ENCODE measurements at regions not wholly inside any gene's neighbourhood (a gene's known extent, or its start where the extent isn't known, plus 50 kb on each side); places are given as distances from the start of the nearest gene placed in this dataset.

GRCh38 chr6:170132561-170132991, 158.3 kb downstream of the DLL1 start:
- ATAC-seq (no peak), DNase-seq (ENCODE audit: low spot score) (no peak)
- peaks cover 3% of the 10 kb centered on the region; the same call in 1 of the 3 replicates for H3K4me1 Mint-ChIP-seq
- Histone ChIP-seq H4K20me1 (replicated peaks; ENCODE audit: insufficient read depth) (no peaks in the 10 kb centered on the region), H3K4me2 (no peak overlapping the region), H3K36me3 (ENCODE audit: insufficient read depth) (no peaks in the 10 kb centered on the region), H3K79me2 (replicated peaks; ENCODE audit: insufficient read depth) (no peaks in the 10 kb centered on the region), H3K4me1 (ENCODE audit: insufficient read depth) (no peaks in the 10 kb centered on the region), H3K9me2 (ENCODE audit: insufficient read depth) (no peaks in the 10 kb centered on the region), H3F3A (replicated peaks; ENCODE audit: low read depth) (no peaks in the 10 kb centered on the region), H3K27ac (ENCODE audit: low read depth) (no peak overlapping the region), H3K27me3 (ENCODE audit: insufficient read depth) (no peaks in the 10 kb centered on the region), H3K4me3 (no peak overlapping the region), H2AFZ (no peak overlapping the region)
- H3K27me3 Mint-ChIP-seq (ENCODE audit: insufficient read depth, low read depth, poor library complexity) = peaks cover 6% of the 10 kb centered on the region
- H3K36me3 Mint-ChIP-seq (ENCODE audit: low read depth) = peaks cover 4% of the 10 kb centered on the region; the same call in 2 of the 3 replicates
- H3K27ac Mint-ChIP-seq = no peak overlapping the region
- H3K4me3 Mint-ChIP-seq = no peak overlapping the region
- TF ChIP-seq NANOG (IDR thresholded peaks at IDR 0.05; ENCODE audit: borderline replicate concordance) (no peak), ZNF462 (CRISPR knock-in tag; IDR thresholded peaks at IDR 0.05) (no peak), ETS1 (IDR thresholded peaks at IDR 0.05) (no peak), EZH2phosphoT487 (IDR thresholded peaks at IDR 0.05; ENCODE audit: unreplicated experiment) (no peak), POLR2AphosphoS5 (IDR thresholded peaks at IDR 0.05; ENCODE audit: low read depth) (no peak), EZH2 (IDR thresholded peaks at IDR 0.05; ENCODE audit: low read depth, unreplicated experiment) (no peak), STAT1 (IDR thresholded peaks at IDR 0.05; ENCODE audit: unreplicated experiment) (no peak)
- peaks cover 15% of the 10 kb centered on the region; the same call in 2 of the 3 replicates for H3K9me3 Mint-ChIP-seq

Data from GM23338 (cell line).